GM18873 (cell line): ENCODE measurements at regions not wholly inside any gene's neighbourhood (a gene's known extent, or its start where the extent isn't known, plus 50 kb on each side); places are given as distances from the start of the nearest gene placed in this dataset.
"Not testable (repeated sequence)": the region's sequence is repeated elsewhere in the genome, so short reads cannot be mapped to it uniquely, and the experiment has no call there.

Experiments used
- ATAC-seq: cut with Tn5 transposase; IDR thresholded peaks from one replicate; pipeline ENCODE4 v1.9.1; 2021; ENCODE audit warnings: mild to moderate bottlenecking, moderate library complexity, moderate number of reproducible peaks; ENCODE audit not compliant: unreplicated experiment, low FRiP score

GRCh38 chr13:87972568-87972967, 301.4 kb downstream of the SLITRK5 start:
- ATAC-seq, result no peak

GRCh38 chr13:87975035-87975434, 303.9 kb downstream of the SLITRK5 start:
- no peak for ATAC-seq

GRCh38 chr13:87976650-87977049, 305.5 kb downstream of the SLITRK5 start:
- not testable (repeated sequence) for ATAC-seq

- ATAC-seq, result no peak
These were observed 310.2 kb downstream of the SLITRK5 start for GRCh38 chr13:87981416-87981815.

GRCh38 chr13:87982400-87982799, 311.2 kb downstream of the SLITRK5 start:
- ATAC-seq, result no peak

GRCh38 chr13:87986639-87987250, 315.6 kb downstream of the SLITRK5 start:
- no peak for ATAC-seq

- ATAC-seq, result no peak
These were observed 326.9 kb downstream of the SLITRK5 start for GRCh38 chr13:87998081-87998480.

- ATAC-seq, result no peak
These were observed 328.1 kb downstream of the SLITRK5 start for GRCh38 chr13:87999240-87999700.

GRCh38 chr13:87999788-88000187, 328.6 kb downstream of the SLITRK5 start:
- ATAC-seq, result no peak

- ATAC-seq, result no peak
These were observed 329.1 kb downstream of the SLITRK5 start for GRCh38 chr13:88000239-88000638.

GRCh38 chr13:88000787-88001186, 329.6 kb downstream of the SLITRK5 start:
- no peak for ATAC-seq

GRCh38 chr13:88005188-88005587, 334.0 kb downstream of the SLITRK5 start:
- no peak for ATAC-seq

GRCh38 chr13:88014527-88014926, 343.4 kb downstream of the SLITRK5 start:
- ATAC-seq, result no peak

GRCh38 chr13:88022431-88023208, 351.4 kb downstream of the SLITRK5 start:
- no peak for ATAC-seq

- no peak for ATAC-seq
These were observed 355.1 kb downstream of the SLITRK5 start for GRCh38 chr13:88026241-88026640.

GRCh38 chr13:88031980-88032559, 360.9 kb downstream of the SLITRK5 start:
- ATAC-seq, result no peak

- not testable (repeated sequence) for ATAC-seq
These were observed 365.0 kb downstream of the SLITRK5 start for GRCh38 chr13:88036205-88036604.

GRCh38 chr13:88042489-88042888, 371.3 kb downstream of the SLITRK5 start:
- ATAC-seq, result no peak

- no peak for ATAC-seq
These were observed 380.7 kb downstream of the SLITRK5 start for GRCh38 chr13:88051746-88052482.

- no peak for ATAC-seq
These were observed 392.6 kb downstream of the SLITRK5 start for GRCh38 chr13:88063741-88064140.

GRCh38 chr13:88066847-88067246, 395.7 kb downstream of the SLITRK5 start:
- ATAC-seq, result no peak
